ENCODE measurements at regions not wholly inside any gene's neighbourhood (a gene's known extent, or its start where the extent isn't known, plus 50 kb on each side); places are given as distances from the start of the nearest gene placed in this dataset.

DNA sequence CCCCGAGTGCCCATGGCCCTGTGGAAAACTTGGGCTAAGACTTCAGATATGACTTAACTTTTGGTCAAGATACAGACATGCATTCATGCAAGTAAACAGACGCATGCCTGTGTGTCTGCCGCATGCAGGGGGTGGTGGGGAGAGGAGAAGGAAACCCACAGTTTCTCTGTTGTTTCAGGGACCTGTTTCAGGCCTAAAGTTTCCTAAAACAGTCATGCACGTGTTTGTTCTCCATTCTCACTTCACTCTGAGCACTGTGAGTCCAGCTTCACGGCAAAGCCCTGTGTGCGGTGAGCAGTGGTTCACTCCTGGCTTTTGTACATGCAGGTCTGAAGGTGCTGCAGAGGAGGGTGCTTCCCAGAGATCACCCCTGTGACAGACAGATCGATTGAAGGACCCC, 158.7 kb downstream of the FOXL1 start:
- TF ChIP-seq, protein P1, sequence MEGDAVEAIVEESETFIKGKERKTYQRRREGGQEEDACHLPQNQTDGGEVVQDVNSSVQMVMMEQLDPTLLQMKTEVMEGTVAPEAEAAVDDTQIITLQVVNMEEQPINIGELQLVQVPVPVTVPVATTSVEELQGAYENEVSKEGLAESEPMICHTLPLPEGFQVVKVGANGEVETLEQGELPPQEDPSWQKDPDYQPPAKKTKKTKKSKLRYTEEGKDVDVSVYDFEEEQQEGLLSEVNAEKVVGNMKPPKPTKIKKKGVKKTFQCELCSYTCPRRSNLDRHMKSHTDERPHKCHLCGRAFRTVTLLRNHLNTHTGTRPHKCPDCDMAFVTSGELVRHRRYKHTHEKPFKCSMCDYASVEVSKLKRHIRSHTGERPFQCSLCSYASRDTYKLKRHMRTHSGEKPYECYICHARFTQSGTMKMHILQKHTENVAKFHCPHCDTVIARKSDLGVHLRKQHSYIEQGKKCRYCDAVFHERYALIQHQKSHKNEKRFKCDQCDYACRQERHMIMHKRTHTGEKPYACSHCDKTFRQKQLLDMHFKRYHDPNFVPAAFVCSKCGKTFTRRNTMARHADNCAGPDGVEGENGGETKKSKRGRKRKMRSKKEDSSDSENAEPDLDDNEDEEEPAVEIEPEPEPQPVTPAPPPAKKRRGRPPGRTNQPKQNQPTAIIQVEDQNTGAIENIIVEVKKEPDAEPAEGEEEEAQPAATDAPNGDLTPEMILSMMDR (conservative IDR thresholded peaks at IDR 0.05; ENCODE audit: low read depth, low read length), result no peak
- no peak for TF ChIP-seq EZH2 (IDR thresholded peaks at IDR 0.05; ENCODE audit: borderline replicate concordance, low read depth, low read length, poor library complexity, severe bottlenecking)
